Bronchial epithelial cell (primary cell): ENCODE measurements at regions not wholly inside any gene's neighbourhood (a gene's known extent, or its start where the extent isn't known, plus 50 kb on each side); places are given as distances from the start of the nearest gene placed in this dataset.

Experiments
- DNase-seq: peaks from one replicate; pipeline ENCODE4 v3.0.0-alpha.2; 2010; ENCODE audit warnings: low read depth
- FAIRE-seq: peaks from 2 replicates; lab custom pipeline; 2011; peaks lifted over from hg19 to GRCh38; lab: Jason Lieb, UNC
- H3K27me3 ChIP-seq: 2 replicates; pipeline ENCODE4 v1.5.1; 2011; ENCODE audit warnings: low read length; ENCODE audit not compliant: control insufficient read depth, insufficient read depth
- H3K36me3 ChIP-seq: 2 replicates; pipeline ENCODE4 v1.5.1; 2011; ENCODE audit warnings: low read length; ENCODE audit not compliant: control insufficient read depth, insufficient read depth
- H3K4me3 ChIP-seq: 2 replicates; pipeline ENCODE4 v1.5.1; 2011; ENCODE audit warnings: mild to moderate bottlenecking, low read depth, low read length, control low read depth
- TF ChIP-seq, protein P1 (sequence below): IDR thresholded peaks from 2 replicates; pipeline ENCODE4 v1.5.1; 2011; ENCODE audit warnings: mild to moderate bottlenecking, moderate library complexity, low read length, control low read depth, inconsistent platforms; ENCODE audit not compliant: insufficient read depth, severe bottlenecking

DNA sequence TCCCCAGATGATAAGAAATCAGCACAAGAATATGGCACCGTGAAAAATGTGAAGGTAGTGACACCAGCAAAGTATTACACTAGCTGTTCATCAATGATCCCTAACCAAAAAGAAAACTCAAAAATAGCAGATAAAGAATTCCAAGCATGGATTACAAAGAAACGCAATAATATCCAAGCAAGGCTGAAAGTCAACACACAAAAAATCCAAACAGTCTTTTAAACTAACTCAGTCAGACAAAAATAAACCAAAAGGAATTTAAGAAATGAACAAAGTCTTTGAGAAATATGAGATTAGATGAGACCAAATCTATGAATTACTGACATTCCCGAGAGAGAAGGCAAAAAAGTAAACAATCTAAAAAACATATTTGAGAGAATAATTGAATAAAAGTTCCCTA lies 976.1 kb upstream of the MAP3K7 start:
- TF ChIP-seq, protein P1, sequence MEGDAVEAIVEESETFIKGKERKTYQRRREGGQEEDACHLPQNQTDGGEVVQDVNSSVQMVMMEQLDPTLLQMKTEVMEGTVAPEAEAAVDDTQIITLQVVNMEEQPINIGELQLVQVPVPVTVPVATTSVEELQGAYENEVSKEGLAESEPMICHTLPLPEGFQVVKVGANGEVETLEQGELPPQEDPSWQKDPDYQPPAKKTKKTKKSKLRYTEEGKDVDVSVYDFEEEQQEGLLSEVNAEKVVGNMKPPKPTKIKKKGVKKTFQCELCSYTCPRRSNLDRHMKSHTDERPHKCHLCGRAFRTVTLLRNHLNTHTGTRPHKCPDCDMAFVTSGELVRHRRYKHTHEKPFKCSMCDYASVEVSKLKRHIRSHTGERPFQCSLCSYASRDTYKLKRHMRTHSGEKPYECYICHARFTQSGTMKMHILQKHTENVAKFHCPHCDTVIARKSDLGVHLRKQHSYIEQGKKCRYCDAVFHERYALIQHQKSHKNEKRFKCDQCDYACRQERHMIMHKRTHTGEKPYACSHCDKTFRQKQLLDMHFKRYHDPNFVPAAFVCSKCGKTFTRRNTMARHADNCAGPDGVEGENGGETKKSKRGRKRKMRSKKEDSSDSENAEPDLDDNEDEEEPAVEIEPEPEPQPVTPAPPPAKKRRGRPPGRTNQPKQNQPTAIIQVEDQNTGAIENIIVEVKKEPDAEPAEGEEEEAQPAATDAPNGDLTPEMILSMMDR: no peak
- Histone ChIP-seq H3K27me3 (no peaks in the 10 kb centered on the region), H3K4me3 (no peak overlapping the region), H3K36me3 (no peaks in the 10 kb centered on the region)
- DNase-seq (no peak), FAIRE-seq (no peak)

DNA sequence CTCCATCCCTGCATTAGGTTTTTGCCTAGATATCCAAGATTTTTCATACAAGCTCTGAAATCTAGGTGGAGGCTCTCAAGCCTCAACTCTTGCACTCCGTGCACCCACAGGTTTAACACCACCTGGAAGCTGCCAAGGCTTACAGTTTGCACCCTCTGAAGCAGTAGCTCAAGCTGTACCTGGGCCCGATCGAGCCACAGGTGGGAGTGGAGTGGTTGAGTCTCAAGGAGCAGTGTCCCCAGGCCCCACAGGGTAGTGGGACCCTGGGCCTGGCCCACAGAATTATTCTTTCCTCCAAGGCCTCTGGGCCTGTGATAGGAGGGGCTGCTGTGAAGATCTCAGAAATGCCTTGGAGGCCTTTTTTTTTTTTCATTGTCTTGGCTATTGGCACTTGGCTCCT lies 973.5 kb upstream of the MAP3K7 start:
- H3K4me3 ChIP-seq: no peak overlapping the region
- TF ChIP-seq, protein P1: no peak
- no peaks in the 10 kb centered on the region for H3K36me3 ChIP-seq
- DNase-seq (no peak), FAIRE-seq (no peak)
- no peaks in the 10 kb centered on the region for H3K27me3 ChIP-seq

DNA sequence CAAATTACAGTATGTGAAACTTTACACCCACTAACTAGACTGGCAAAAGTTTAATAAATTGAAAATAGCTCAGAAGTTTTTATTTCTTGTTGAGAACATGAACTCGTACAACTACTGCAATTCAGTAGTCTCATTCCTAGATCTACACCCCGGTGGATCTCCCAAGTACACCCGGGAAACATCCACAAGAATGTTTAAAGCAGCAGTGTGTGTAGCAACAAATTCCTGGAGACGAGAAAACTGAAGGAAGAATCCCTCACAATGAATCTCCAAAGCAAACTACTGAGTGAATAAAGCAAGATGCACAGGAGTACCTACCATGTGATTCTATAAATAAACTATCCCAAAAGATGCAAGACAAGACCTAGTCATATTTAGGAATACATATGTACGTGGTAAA lies 954.0 kb upstream of the MAP3K7 start:
- Histone ChIP-seq H3K27me3 (no peaks in the 10 kb centered on the region), H3K4me3 (no peak overlapping the region), H3K36me3 (no peaks in the 10 kb centered on the region)
- DNase-seq (no peak), FAIRE-seq (no peak)
- TF ChIP-seq, protein P1: no peak

DNA sequence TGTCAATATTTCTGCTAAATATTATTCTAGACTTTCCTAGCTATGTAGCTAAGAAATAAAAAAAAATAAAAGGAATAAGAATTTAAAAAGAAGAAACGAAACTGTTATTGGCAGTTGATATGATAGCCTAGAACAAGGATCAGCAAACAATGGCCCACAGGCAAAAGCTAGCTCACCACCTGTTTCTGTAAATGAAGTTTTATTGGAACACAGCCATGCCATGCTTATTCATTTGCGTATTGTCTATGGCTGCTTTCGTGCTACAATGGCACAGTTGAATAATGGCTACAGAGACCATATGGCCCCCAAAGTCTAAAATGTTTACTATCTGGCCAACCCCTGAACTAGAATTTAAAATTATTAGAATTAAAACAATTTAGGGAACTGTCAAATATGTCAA lies 952.6 kb upstream of the MAP3K7 start:
- no peaks in the 10 kb centered on the region for H3K27me3 ChIP-seq
- FAIRE-seq: no peak
- no peak overlapping the region for H3K4me3 ChIP-seq
- TF ChIP-seq, protein P1: no peak
- no peaks in the 10 kb centered on the region for H3K36me3 ChIP-seq
- DNase-seq: no peak

DNA sequence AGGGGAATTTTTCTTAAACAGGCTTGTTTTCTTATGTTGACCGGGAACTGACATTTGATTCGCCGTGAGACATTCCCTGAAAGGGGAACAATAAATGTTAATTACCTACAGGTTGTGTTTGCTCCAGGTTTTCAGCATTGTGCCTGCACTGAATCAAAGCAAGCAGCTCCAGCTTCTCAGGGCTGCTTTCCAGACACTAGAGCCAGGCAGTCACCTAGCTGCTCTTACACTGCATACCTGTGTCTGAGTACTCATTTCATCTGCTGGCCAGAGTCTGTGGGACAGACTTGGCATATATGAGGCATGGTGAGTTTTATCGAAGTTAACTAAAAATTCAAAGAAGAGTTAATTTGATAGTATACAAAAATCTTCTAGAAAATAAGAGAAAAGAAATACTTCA lies 951.8 kb upstream of the MAP3K7 start:
- Histone ChIP-seq H3K27me3 (no peaks in the 10 kb centered on the region), H3K4me3 (no peak overlapping the region), H3K36me3 (no peaks in the 10 kb centered on the region)
- FAIRE-seq (no peak), DNase-seq (no peak)
- TF ChIP-seq, protein P1: no peak

DNA sequence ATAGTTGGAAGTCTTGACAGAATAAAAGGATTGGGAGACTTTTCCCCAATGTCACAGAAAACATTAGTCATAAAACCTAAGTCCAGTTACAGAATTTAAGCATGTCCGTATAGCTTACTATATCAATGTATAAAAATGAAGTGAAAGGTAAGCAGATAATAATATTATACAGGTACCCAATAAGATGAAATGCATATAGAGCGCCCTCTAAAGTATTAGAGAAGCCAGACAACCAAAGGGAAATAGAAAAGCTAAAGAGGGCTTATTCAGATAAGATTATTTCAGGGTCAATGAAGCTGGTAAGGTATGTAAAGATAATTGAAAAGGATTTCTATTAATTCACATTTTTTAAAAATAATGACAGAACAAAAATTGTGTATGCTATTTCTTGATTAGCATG lies 947.7 kb upstream of the MAP3K7 start:
- Histone ChIP-seq H3K36me3 (no peaks in the 10 kb centered on the region), H3K4me3 (no peak overlapping the region), H3K27me3 (no peaks in the 10 kb centered on the region)
- DNase-seq (no peak), FAIRE-seq (no peak)
- TF ChIP-seq, protein P1: no peak
